GM21825 (cell line): ENCODE measurements at regions not wholly inside any gene's neighbourhood (a gene's known extent, or its start where the extent isn't known, plus 50 kb on each side); places are given as distances from the start of the nearest gene placed in this dataset.

Experiments used
- ATAC-seq: cut with Tn5 transposase; IDR thresholded peaks from one replicate; pipeline ENCODE4 v1.9.1; 2021; ENCODE audit warnings: mild to moderate bottlenecking, moderate library complexity; ENCODE audit not compliant: unreplicated experiment

DNA sequence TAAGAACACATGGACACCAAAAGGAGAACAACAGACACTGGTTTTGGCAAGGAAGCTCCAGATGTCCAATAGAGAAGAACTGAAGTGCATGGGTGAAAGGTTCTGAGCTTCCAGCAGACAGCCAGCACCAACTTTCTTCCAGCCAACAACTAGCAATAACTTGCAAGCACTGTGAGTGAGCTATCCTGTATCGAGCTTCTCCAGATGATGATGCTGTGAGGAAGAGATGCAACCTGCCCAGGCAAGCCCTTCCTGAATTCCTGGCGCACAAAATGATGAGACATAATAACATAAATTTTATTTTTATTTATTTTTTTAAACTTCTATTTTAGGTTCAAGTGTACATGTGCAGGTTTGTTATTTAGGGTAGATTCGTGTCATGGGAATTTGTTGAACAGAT is 692.1 kb downstream of the DNAJB9 start:
- no peak for ATAC-seq

DNA sequence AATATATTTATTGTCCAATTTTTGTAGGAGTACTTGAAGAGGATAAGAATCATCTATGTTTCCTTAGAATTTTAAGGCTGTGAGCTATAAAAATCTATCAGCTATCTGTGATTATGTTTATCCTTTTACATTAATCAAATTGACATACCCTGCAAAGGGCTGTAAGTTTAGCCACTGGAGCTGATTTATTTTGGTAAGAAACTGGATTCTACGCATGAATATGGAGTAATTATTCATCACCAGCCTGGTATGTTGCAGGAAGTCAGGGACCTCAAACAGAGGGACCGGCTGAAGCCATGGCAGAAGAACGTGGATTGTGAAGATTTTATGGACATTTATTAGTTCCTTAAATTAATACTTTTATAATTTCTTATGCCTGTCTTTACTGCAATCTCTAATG is 696.9 kb downstream of the DNAJB9 start:
- no peak for ATAC-seq

DNA sequence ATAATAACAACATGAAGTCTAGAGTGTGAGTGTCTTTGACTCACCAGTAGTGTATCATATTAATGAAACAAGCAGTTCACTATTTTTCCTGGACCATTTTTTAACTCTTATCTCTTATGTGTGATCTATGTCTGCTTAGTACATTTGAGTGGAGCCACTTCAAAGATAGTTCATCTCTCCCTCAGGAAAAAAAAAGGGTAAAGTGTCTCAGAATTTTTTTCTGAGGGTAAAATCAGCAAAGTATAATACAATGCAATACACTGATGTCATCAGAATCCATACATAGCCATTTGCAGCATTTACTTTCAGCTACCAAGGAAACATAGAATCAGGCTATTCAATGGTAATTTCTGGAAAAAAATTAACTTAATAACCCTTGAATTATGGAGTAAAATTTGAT is 706.7 kb downstream of the DNAJB9 start:
- ATAC-seq = no peak

DNA sequence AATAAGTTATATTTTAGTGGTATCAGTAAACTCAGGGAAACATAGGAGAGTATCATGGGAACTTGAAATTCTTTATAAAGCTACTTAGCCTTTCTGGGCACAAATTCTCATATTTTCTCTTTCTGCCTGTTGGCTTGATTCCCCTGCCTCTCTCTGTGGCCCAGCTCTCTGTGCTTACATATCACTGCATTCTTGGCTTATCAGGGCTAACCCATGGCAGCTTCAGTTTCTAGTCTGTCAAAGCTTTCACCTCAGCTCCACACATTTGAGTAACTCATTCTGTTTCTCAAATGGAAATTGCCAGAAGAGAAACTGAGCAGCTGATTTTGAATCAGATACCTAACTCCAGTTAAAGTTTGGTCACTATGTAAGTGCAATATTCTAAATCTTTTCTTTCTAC is 713.1 kb downstream of the DNAJB9 start:
- ATAC-seq = no peak

DNA sequence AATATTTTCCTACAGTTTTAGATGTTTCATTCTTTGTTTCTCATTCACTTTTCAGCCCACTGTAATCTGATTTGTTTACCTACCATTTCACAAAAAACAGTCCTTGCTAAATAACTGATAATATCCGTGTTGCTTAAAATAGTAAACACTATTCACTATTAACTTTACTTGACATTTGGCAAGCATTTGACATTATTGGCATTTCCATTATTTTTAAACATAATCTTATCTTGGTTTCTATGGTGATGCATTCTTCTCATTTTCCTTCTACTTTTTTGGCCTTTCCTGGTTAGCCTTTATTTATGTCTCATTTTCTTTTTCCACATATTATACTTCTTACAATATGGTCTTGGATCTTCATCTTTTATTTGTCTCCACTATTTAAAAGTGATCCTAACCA is 715.3 kb downstream of the DNAJB9 start:
- no peak for ATAC-seq

DNA sequence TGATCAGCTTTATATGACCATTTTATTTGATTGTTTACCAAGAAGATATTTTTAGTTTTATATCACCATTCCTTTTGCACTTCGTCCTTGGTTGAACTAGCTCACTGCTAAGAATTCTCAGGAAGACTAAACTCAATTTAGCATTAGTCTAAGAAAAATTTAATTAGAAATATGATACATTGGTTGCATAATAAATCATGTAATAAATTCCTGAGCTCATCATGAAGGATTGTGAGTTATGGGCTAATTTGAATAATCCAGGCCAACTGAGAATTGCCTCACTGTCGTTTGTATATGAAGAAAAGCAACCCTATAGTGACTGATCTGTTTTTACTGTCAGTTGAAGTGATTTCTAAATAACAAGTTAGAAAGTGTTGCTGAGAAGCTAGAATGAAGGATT is 725.5 kb downstream of the DNAJB9 start:
- no peak for ATAC-seq

DNA sequence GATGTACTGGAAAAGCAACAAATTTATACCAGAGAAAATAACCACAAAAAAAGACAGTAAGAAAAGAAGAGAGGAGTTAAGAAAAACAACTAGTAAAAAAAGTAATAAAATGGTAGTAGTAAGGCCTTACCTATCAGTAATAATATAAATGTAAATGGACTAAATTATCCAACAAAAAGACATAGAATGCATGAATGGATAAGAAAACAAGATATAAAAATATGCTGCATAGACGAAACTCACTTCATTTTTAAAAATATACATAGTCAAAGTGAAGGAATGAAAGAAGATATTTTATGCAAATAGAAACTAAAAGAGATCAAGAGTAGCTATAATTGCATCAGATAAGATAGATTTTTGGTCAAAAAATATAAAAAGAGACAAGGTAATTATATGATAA is 739.1 kb downstream of the DNAJB9 start:
- ATAC-seq = no peak

DNA sequence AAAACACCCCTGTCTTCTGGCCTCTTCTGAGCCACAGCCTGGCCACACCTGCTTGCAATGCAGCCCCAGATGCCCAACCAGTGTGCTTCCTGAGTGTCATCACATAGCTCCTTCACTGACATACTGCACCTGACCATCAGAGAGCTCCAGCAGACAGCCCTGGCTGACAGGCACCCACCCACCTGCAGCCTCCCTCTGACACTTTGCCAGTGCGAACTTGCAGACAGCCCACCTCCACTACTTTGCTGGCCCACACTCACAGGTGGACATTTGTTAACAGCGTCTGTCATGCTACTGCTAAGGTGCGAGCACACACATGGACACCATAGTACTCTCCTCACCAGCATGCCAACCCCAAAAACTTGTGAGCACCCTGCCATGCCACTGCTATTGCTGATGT is 740.1 kb downstream of the DNAJB9 start:
- ATAC-seq = no peak

DNA sequence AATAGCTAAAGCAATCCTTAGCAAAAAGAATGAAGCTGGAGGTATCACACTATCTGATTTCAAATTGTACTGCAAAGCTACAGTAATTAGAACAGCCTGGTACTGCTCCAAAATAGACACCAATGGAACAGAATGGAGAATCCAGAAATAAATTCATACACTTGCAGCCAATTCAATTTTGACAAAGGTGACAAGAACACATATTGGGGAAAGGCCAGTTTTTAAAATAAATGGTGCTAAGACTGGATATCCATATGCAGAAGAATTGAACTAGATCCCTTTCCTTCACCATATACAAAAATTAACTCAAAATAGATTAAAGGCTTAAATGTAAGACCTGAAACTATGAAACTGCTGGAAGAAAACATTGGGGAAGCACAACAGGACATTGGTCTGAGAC is 748.5 kb downstream of the DNAJB9 start:
- ATAC-seq = no peak

DNA sequence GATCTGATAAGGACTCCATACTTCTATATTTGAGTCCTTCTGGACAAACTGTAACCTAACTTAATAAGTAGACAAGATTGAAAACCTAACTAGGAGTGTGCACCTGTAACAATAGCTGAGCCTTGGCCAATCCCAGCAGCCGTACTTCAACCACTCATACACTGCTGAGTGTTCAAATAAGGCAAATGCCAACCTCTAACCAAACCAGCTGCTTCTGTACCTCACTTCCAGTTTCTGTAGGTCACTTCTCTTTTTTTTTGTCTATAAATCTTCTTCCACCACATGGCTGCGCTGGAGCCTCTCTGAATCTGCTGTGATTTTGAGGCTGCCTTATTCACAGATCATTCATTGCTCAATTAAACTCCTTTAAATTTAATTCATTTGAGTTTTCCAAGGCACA is 753.2 kb downstream of the DNAJB9 start:
- no peak for ATAC-seq

DNA sequence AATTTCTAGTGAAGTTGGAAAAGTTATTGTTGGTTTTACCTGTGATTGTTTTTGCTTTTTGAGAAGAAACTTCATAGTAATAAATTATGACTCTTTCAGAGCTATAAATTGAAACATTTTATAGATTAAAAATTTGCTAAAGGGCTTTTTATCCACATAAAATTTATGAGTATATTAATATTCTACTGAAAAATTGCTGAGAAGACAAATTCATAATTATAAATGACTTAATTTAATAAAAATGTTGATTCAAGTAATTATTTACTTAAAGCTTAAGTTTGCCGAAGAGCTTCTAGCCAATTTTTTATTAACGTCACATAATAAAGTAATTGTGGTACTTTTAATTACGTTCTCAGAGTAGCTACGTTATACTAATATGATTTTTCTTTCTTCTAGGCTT is 761.7 kb downstream of the DNAJB9 start:
- ATAC-seq = no peak

DNA sequence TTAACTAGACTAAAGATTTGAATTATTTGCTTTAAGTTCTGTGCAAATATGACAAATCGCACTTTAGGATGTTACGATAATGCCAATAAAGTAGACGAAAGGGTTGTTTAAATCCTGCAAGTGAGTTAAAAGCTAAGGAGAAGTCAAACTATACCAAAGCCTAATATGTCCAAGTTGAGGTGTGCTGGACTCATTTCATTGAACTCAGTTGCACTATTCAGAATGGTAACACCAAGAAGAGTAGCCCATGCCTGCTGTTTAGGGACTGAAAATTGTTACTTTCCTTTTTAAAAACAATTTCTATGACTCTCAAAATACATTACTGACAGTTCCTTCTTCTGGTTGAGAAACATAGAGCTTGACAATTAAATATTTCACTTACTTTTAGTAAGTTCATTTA is 766.3 kb downstream of the DNAJB9 start:
- no peak for ATAC-seq

DNA sequence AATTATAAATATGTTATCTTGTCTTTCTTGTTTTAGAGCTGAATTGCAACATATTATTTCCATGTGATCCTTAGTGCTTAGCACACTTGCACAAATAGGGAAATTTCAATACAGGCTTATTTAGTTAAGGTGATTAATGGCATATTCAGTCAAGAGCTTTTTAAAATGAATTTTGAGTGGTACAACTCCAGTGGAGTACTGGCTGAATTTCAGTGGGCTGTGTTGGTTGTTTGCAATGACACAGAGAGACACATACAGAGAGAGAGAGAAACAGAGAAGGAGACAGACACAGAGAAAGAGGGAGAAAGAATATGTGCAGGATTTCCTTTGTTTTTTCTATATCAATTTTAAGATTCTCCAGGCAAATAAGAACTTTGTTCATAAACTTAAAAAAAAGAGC is 766.9 kb downstream of the DNAJB9 start:
- no peak for ATAC-seq

DNA sequence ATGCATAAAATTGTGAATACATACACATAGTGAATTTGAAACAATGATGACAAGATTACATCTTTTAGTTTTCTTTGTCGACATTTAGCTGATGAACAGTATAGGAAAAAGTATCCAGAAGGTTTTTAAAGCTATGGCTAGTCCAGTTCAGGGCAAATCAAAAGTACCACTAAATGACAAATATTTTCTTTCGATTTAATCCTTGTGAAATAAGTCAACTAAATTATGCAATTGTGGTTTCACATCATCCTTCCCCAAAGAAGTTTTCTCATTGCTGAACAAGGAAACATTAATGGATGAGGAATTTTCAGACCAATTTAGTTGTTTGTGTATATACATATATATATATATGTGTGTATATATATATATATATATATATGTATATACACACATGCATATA is 774.0 kb downstream of the DNAJB9 start:
- no peak for ATAC-seq

DNA sequence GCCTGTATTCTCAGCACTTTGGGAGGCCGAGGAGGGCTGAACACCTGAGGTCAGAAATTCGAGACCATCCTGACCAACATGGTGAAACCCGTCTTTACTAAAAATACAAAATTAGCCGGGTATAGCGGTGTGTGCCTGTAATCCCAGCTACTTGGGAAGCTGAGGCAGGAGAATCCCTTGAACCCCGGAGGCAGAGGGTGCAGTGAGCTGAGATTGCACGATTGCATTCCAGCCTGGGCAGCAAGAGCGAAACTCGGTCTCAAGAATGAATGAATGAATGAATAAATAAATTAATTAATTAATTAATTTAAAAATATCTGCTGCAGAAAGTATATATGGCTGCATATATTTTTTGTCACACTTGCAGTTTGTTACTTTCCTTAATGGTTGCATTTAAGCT is 781.8 kb downstream of the DNAJB9 start:
- ATAC-seq = no peak

DNA sequence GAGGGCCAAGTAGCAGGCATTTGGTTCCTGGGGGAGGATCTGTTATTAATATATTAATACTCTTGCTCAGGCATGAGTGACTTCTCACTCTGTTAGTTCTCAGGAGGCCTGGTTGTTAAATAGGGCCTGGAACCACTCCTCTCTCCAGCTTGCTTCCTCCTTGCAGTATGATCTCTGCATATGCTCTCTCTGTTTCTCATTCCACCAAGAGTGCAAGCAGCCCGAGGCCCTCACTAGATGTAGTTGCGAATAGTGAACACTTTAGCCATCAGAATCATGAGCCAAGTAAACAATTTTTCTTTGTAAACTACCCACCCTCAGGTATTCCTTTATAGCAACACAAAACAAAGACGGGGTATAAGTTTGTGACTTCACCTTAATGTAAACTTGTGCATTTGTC is 784.3 kb downstream of the DNAJB9 start:
- no peak for ATAC-seq

DNA sequence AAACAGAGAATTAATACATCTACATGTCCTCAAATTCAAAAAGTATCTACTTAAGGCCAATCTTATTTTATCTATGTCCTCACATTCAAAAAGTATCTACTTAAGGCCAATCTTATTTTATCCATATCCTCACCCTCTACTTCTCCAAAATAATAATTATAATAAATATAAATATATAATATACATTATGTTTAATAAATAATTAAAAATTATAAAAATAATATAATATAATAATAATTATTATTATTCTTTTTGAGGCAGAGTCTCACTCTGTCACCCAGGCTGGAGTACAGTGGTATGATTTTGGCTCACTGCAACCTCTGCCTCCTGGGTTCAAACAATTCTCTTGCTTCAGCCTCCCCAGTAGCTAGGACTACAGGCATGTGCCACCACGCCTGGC is 784.9 kb downstream of the DNAJB9 start:
- no peak for ATAC-seq

DNA sequence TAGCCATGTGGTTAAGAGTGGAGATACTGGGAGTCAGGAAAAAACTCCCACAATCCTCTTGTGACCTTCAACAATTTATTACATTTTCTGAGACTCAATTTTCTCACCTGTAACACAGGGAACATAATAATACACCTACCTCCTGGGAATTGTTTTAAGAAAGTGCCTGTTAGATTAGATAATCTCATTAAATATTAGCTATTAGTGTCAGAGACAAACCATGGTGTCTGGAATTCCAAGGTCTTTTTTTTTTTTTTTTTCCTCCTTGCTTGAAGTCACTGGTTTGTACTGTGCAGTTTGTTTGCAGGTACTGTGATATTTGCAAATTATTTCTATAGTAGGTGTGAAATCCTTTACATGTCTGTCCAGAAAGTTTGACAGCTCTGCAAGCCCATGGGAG is 806.1 kb downstream of the DNAJB9 start:
- no peak for ATAC-seq

DNA sequence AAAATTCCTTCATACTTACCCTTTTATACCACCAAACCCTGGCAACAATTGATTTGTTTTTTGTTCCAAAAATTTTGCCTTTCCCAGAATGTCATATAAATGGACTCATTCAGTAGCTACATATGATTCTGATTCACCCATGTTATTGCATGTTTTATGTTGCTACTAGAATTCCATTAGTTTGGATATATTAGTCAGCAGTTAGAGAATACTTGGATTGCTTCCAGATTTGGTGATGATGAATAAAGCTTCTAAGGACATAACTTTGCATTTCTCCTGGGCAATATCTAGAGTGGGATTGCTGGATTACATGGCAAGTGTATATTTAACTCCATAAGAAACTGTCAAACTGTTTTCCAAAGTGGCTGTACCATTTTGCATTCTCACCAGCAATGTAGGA is 806.9 kb downstream of the DNAJB9 start:
- no peak for ATAC-seq

DNA sequence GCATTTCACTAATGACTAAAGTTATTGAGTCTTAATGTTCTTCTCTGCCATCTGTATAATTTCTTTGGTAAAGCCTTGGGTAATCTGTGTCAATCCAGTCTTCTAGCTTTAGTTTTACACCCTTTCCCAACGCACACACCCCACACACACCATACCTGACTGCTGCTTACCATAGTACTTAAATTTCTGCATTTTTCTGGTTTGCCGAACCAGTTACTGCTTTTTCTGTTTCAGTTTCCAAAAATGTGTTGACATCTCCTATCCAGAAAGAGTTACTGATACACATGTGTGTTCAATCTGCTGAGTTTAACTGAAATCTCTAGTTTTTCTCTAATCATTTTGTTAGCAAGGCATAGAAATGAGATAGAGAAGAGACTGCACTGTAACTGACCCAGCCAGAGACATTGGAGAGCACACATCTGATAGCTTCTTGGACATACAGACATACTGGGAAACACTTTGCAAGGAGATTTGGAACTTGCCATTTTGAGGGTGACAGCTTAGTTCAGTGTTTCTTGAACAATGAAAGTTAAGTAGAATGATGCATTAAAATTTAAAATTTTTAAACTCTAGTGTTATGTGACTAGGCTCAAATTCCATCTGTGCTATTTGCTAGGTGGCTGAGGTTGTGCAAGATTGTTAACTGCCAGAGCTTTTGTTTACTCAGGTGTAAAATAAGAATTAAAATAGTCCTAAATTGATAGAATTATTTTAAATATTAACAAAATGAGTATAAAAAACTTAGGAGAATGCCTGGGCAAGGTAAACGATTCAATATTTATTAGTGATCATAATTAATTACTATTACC is 807.6 kb downstream of the DNAJB9 start:
- no peak for ATAC-seq

DNA sequence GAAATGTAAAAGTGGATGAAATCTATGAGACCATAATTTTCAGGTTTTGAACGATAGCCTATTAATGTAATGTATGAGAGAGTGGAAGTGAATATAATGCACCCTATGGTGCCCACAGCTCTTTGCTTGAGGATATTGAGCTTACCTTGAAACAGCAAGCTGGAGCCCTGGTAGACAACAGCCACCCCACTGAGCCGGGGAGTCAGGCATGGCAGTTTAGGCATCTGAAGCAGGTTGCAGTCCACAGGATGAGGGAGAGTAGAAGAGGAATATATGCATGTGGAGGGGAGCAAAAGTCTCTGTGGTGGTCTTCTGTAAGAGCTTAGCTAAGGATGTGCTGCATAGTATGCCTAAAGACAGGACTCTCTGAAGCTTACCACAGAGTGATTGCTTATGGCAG is 817.3 kb downstream of the DNAJB9 start:
- no peak for ATAC-seq

DNA sequence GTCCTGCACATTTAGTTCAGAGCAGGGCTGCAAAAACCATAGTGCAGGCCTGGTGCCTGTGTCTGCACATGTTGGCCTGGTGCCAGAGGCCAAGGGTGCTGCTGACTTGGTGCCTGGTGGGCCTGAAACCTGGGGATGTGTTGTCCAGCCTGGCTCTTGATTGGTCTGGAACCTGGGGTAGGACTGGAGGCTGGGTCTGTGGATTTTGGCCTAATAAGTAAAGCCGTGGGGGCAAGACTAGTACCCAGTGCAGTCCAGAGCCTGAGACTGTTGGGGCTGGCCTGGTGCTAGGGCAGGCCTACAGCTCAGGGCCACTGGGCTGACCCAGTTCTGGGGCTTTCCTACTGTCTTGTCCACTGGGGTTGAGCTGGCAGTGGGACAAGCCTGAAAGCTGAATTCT is 817.9 kb downstream of the DNAJB9 start:
- no peak for ATAC-seq

DNA sequence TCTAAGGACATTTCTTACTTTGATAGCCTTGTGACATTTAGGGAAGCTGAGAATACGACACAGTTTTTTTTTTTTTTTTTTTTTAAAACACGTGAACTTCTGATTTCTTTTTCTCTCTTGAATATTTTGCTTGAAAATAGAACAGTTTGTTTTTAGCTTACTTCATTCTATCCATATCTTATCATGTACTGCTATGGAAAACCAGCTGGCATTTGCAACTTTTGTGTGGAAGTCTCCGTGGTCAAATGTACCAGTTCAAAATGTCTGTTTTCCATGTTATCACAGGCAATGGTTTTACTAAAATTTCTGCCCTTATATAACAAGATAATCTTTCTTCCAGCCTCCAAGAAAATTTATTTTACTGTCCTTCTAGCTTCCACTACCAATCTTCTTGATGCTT is 821.6 kb downstream of the DNAJB9 start:
- ATAC-seq = no peak
